Activated CD4-positive, CD25-positive, alpha-beta regulatory T cell treated with anti-CD3 and anti-CD28 coated beads, Interleukin-2, amount 50 U/mL, for 72 hours (primary cell): ENCODE measurements at regions not wholly inside any gene's neighbourhood (a gene's known extent, or its start where the extent isn't known, plus 50 kb on each side); places are given as distances from the start of the nearest gene placed in this dataset.
"Not testable (repeated sequence)": the region's sequence is repeated elsewhere in the genome, so short reads cannot be mapped to it uniquely, and the experiment has no call there.

Experiments used
- DNase-seq: peaks from one replicate; pipeline ENCODE4 v3.0.0; 2021

GRCh38 chr2:87549561-87550202 lies 198.2 kb upstream of the PLGLB2 start:
- not testable (repeated sequence) for DNase-seq

- not testable (repeated sequence) for DNase-seq
These were observed 193.2 kb upstream of the PLGLB2 start for GRCh38 chr2:87554678-87555077.

- not testable (repeated sequence) for DNase-seq
These were observed 192.8 kb upstream of the PLGLB2 start for GRCh38 chr2:87555082-87555481.

GRCh38 chr2:87559001-87559400 lies 188.9 kb upstream of the PLGLB2 start:
- DNase-seq = not testable (repeated sequence)

- DNase-seq = not testable (repeated sequence)
These were observed 188.2 kb upstream of the PLGLB2 start for GRCh38 chr2:87559735-87560134.

- DNase-seq = not testable (repeated sequence)
These were observed 182.8 kb upstream of the PLGLB2 start for GRCh38 chr2:87565116-87565515.

- DNase-seq = not testable (repeated sequence)
These were observed 181.4 kb upstream of the PLGLB2 start for GRCh38 chr2:87566531-87566930.

- DNase-seq = not testable (repeated sequence)
These were observed 180.8 kb upstream of the PLGLB2 start for GRCh38 chr2:87567093-87567492.

GRCh38 chr2:87567912-87568311 lies 180.0 kb upstream of the PLGLB2 start:
- DNase-seq = not testable (repeated sequence)

GRCh38 chr2:87568554-87569278 lies 179.2 kb upstream of the PLGLB2 start:
- not testable (repeated sequence) for DNase-seq

- DNase-seq = not testable (repeated sequence)
These were observed 178.0 kb upstream of the PLGLB2 start for GRCh38 chr2:87569689-87570397.

GRCh38 chr2:87571889-87572465 lies 175.9 kb upstream of the PLGLB2 start:
- DNase-seq = not testable (repeated sequence)

- not testable (repeated sequence) for DNase-seq
These were observed 175.0 kb upstream of the PLGLB2 start for GRCh38 chr2:87572906-87573305.

GRCh38 chr2:87573386-87574192 lies 174.3 kb upstream of the PLGLB2 start:
- not testable (repeated sequence) for DNase-seq

- DNase-seq = not testable (repeated sequence)
These were observed 173.4 kb upstream of the PLGLB2 start for GRCh38 chr2:87574193-87575119.

- not testable (repeated sequence) for DNase-seq
These were observed 172.7 kb upstream of the PLGLB2 start for GRCh38 chr2:87575138-87575537.

GRCh38 chr2:87577358-87577757 lies 170.5 kb upstream of the PLGLB2 start:
- not testable (repeated sequence) for DNase-seq

- not testable (repeated sequence) for DNase-seq
These were observed 165.7 kb upstream of the PLGLB2 start for GRCh38 chr2:87582152-87582551.

- DNase-seq = not testable (repeated sequence)
These were observed 165.3 kb upstream of the PLGLB2 start for GRCh38 chr2:87582579-87582978.

GRCh38 chr2:87583370-87583769 lies 164.5 kb upstream of the PLGLB2 start:
- not testable (repeated sequence) for DNase-seq

- DNase-seq = not testable (repeated sequence)
These were observed 164.1 kb upstream of the PLGLB2 start for GRCh38 chr2:87583803-87584202.
